ENCODE measurements at regions not wholly inside any gene's neighbourhood (a gene's known extent, or its start where the extent isn't known, plus 50 kb on each side); places are given as distances from the start of the nearest gene placed in this dataset.
"Not testable (repeated sequence)": the region's sequence is repeated elsewhere in the genome, so short reads cannot be mapped to it uniquely, and the experiment has no call there.

- no peak for DNase-seq (ENCODE audit: low spot score)
- intact Hi-C loops (cut with DNase I), result no loop called here
- ATAC-seq, result no peak
These were observed 360.5 kb upstream of the SLC39A10 start for GRCh38 chr2:195296490-195296889.

- intact Hi-C loops (cut with DNase I), result no loop called here
- no peak for ATAC-seq
- DNase-seq (ENCODE audit: low spot score), result no peak
These were observed 367.9 kb upstream of the SLC39A10 start for GRCh38 chr2:195289081-195289480.

- ATAC-seq, result no peak
- DNase-seq (ENCODE audit: low spot score), result no peak
- intact Hi-C loops (cut with DNase I), result no loop called here
These were observed 377.1 kb upstream of the SLC39A10 start for GRCh38 chr2:195279840-195280427.

GRCh38 chr2:195270466-195271039 lies 386.5 kb upstream of the SLC39A10 start:
- no peak for DNase-seq (ENCODE audit: low spot score)
- no peak for ATAC-seq
- intact Hi-C loops (cut with DNase I), result no loop called here

- DNase-seq (ENCODE audit: low spot score), result no peak
- ATAC-seq, result no peak
- intact Hi-C loops (cut with DNase I), result loop anchor here (2.0 kb wide), 1 partner anchor 18 kb away; no protein-coding TSS in a partner anchor
These were observed 387.8 kb upstream of the SLC39A10 start for GRCh38 chr2:195269220-195269619.

GRCh38 chr2:195257979-195258378 lies 399.0 kb upstream of the SLC39A10 start:
- intact Hi-C loops (cut with DNase I), result no loop called here
- DNase-seq (ENCODE audit: low spot score) (no peak), ATAC-seq (no peak)

- DNase-seq (ENCODE audit: low spot score) (no peak), ATAC-seq (no peak)
- intact Hi-C loops (cut with DNase I), result no loop called here
These were observed 405.0 kb upstream of the SLC39A10 start for GRCh38 chr2:195252018-195252417.

- DNase-seq (ENCODE audit: low spot score) (no peak), ATAC-seq (no peak)
- intact Hi-C loops (cut with DNase I), result loop anchor here (2.0 kb wide), 1 partner anchor 18 kb away; no protein-coding TSS in a partner anchor
These were observed 405.8 kb upstream of the SLC39A10 start for GRCh38 chr2:195251214-195251613.

- intact Hi-C loops (cut with DNase I), result no loop called here
- DNase-seq (ENCODE audit: low spot score) (no peak), ATAC-seq (no peak)
These were observed 418.2 kb upstream of the SLC39A10 start for GRCh38 chr2:195238826-195239225.

- intact Hi-C loops (cut with DNase I), result no loop called here
These were observed 418.6 kb upstream of the SLC39A10 start for GRCh38 chr2:195238379-195238778.

GRCh38 chr2:195228547-195228946 lies 428.5 kb upstream of the SLC39A10 start:
- intact Hi-C loops (cut with DNase I); DNase-seq (ENCODE audit: low spot score); ATAC-seq: not testable (repeated sequence)

More at GRCh38 chr2:195238379-195238778, 418.6 kb upstream of the SLC39A10 start:
- ATAC-seq (no peak), DNase-seq (ENCODE audit: low spot score) (no peak)

- ATAC-seq (no peak), DNase-seq (ENCODE audit: low spot score) (no peak)
- intact Hi-C loops (cut with DNase I), result no loop called here
These were observed 443.0 kb upstream of the SLC39A10 start for GRCh38 chr2:195214072-195214471.

GRCh38 chr2:195212586-195212985 lies 444.4 kb upstream of the SLC39A10 start:
- DNase-seq (ENCODE audit: low spot score), result no peak
- intact Hi-C loops (cut with DNase I), result no loop called here
- no peak for ATAC-seq

- DNase-seq (ENCODE audit: low spot score) (no peak), ATAC-seq (no peak)
- intact Hi-C loops (cut with DNase I), result no loop called here
These were observed 454.7 kb upstream of the SLC39A10 start for GRCh38 chr2:195202163-195202845.

GRCh38 chr2:195199864-195200263 lies 457.2 kb upstream of the SLC39A10 start:
- DNase-seq (ENCODE audit: low spot score) (no peak), ATAC-seq (no peak)
- intact Hi-C loops (cut with DNase I), result no loop called here

- no peak for ATAC-seq
- intact Hi-C loops (cut with DNase I), result no loop called here
These were observed 475.8 kb upstream of the SLC39A10 start for GRCh38 chr2:195181059-195181705.

GRCh38 chr2:195168369-195168768 lies 488.7 kb upstream of the SLC39A10 start:
- intact Hi-C loops (cut with DNase I), result no loop called here
- no peak for DNase-seq (ENCODE audit: low spot score)
- ATAC-seq, result no peak

More at GRCh38 chr2:195181059-195181705, 475.8 kb upstream of the SLC39A10 start:
- DNase-seq (ENCODE audit: low spot score), result no peak

- intact Hi-C loops (cut with DNase I), result no loop called here
- DNase-seq (ENCODE audit: low spot score) (no peak), ATAC-seq (no peak)
These were observed 492.1 kb upstream of the SLC39A10 start for GRCh38 chr2:195164930-195165329.

GRCh38 chr2:195162918-195163317 lies 494.1 kb upstream of the SLC39A10 start:
- ATAC-seq, result no peak
- no peak for DNase-seq (ENCODE audit: low spot score)
- intact Hi-C loops (cut with DNase I), result no loop called here

GRCh38 chr2:195162194-195162593 lies 494.8 kb upstream of the SLC39A10 start:
- intact Hi-C loops (cut with DNase I), result no loop called here
- ATAC-seq (no peak), DNase-seq (ENCODE audit: low spot score) (no peak)
